Vagina (tissue), 2 donors: ENCODE measurements at regions not wholly inside any gene's neighbourhood (a gene's known extent, or its start where the extent isn't known, plus 50 kb on each side); places are given as distances from the start of the nearest gene placed in this dataset.

ENCODE experiments used
- CTCF ChIP-seq, 3 experiments: fragments of 450-650 bp in 2 of 3; fragments of 200-600 bp in 1 of 3; sonication (generic) in 1 of 3; IDR thresholded peaks; one replicate each; pipeline ENCODE4 v1.5.1; 2017 to 2019; ENCODE audit warnings: antibody characterized with exemption in 3 of 3, mild to moderate bottlenecking in 2 of 3, moderate library complexity in 2 of 3
- POLR2A ChIP-seq, 2 donors: fragments of 450-650 bp; IDR thresholded peaks; one replicate each; pipeline ENCODE4 v1.6.1; 2017; ENCODE audit warnings: antibody characterized with exemption in 2 of 2, mild to moderate bottlenecking in 2 of 2, moderate library complexity in 2 of 2

GRCh38 chr6:48024956-48025355 lies 86.0 kb downstream of the PTCHD4 start:
- no peak for TF ChIP-seq CTCF (IDR thresholded peaks at IDR 0.05)
- no peak for TF ChIP-seq POLR2A (IDR thresholded peaks at IDR 0.05)
